SK-N-SH treated with all-trans-retinoic acid at 6 μM for 48 hours (cell line): ENCODE measurements at regions not wholly inside any gene's neighbourhood (a gene's known extent, or its start where the extent isn't known, plus 50 kb on each side); places are given as distances from the start of the nearest gene placed in this dataset.

Experiments used
- ESRRG ChIP-seq: fragments of 250-450 bp; sonication (Bioruptor Pico); IDR thresholded peaks from 2 replicates; pipeline ENCODE4 v1.6.1; 2021; ENCODE audit warnings: mild to moderate bottlenecking
- GLIS3 ChIP-seq: fragments of 250-450 bp; sonication (Bioruptor Pico); IDR thresholded peaks from 2 replicates; pipeline ENCODE4 v1.5.0; 2020; ENCODE audit warnings: mild to moderate bottlenecking, moderate library complexity
- ISL1 ChIP-seq: fragments of 250-450 bp; sonication (Bioruptor Pico); IDR thresholded peaks from 2 replicates; pipeline ENCODE4 v2.1.2; 2022; ENCODE audit warnings: mild to moderate bottlenecking, moderate library complexity
- PPARA ChIP-seq: fragments of 250-450 bp; sonication (Bioruptor Pico); IDR thresholded peaks from 2 replicates; pipeline ENCODE4 v1.5.0; 2020; ENCODE audit warnings: mild to moderate bottlenecking, borderline replicate concordance
- RARB ChIP-seq: fragments of 250-450 bp; sonication (Bioruptor Pico); IDR thresholded peaks from 2 replicates; pipeline ENCODE4 v1.8.0; 2021; ENCODE audit warnings: mild to moderate bottlenecking, moderate library complexity
- SNAI2 ChIP-seq: fragments of 250-450 bp; sonication (Bioruptor Pico); IDR thresholded peaks from 2 replicates; pipeline ENCODE4 v1.5.0; 2020; ENCODE audit warnings: mild to moderate bottlenecking, moderate library complexity
- TSHZ2 ChIP-seq: fragments of 250-450 bp; sonication (Bioruptor Pico); IDR thresholded peaks from 2 replicates; pipeline ENCODE4 v1.5.0; 2020; ENCODE audit warnings: mild to moderate bottlenecking, moderate library complexity
- ZFP30 ChIP-seq: fragments of 450-650 bp; formaldehyde crosslinking; IDR thresholded peaks from 2 replicates; pipeline ENCODE4 v1.5.0; 2022; ENCODE audit warnings: mild to moderate bottlenecking, moderate library complexity
- ZNF8 ChIP-seq: fragments of 450-650 bp; formaldehyde crosslinking; IDR thresholded peaks from 2 replicates; pipeline ENCODE4 v1.5.0; 2020; ENCODE audit warnings: mild to moderate bottlenecking, moderate library complexity
- TF ChIP-seq, protein P1 (sequence below): fragments of 250-450 bp; sonication (Bioruptor Pico); IDR thresholded peaks from 2 replicates; pipeline ENCODE4 v1.8.0; 2020; ENCODE audit warnings: mild to moderate bottlenecking, moderate library complexity, borderline replicate concordance

GRCh38 chr6:91447081-91447480, 860.2 kb upstream of the MAP3K7 start:
- TF ChIP-seq, protein P1, sequence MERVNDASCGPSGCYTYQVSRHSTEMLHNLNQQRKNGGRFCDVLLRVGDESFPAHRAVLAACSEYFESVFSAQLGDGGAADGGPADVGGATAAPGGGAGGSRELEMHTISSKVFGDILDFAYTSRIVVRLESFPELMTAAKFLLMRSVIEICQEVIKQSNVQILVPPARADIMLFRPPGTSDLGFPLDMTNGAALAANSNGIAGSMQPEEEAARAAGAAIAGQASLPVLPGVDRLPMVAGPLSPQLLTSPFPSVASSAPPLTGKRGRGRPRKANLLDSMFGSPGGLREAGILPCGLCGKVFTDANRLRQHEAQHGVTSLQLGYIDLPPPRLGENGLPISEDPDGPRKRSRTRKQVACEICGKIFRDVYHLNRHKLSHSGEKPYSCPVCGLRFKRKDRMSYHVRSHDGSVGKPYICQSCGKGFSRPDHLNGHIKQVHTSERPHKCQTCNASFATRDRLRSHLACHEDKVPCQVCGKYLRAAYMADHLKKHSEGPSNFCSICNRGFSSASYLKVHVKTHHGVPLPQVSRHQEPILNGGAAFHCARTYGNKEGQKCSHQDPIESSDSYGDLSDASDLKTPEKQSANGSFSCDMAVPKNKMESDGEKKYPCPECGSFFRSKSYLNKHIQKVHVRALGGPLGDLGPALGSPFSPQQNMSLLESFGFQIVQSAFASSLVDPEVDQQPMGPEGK (CRISPR knock-in tag), result no peak
- no peak for TF ChIP-seq SNAI2 (CRISPR knock-in tag)
- no peak for TF ChIP-seq ESRRG
- no peak for TF ChIP-seq RARB (CRISPR knock-in tag)
- no peak for TF ChIP-seq GLIS3 (CRISPR knock-in tag)
- no peak for TF ChIP-seq TSHZ2 (CRISPR knock-in tag)
- no peak for TF ChIP-seq PPARA (CRISPR knock-in tag)
- TF ChIP-seq ZFP30 (CRISPR knock-in tag), result no peak
- TF ChIP-seq ISL1 (CRISPR knock-in tag), result no peak
- TF ChIP-seq ZNF8 (CRISPR knock-in tag), result no peak
